HL-60 (cell line): ENCODE measurements at regions not wholly inside any gene's neighbourhood (a gene's known extent, or its start where the extent isn't known, plus 50 kb on each side); places are given as distances from the start of the nearest gene placed in this dataset.

Experiments used
- POLR2AphosphoS5 ChIP-seq: IDR thresholded peaks from 2 replicates; pipeline ENCODE4 v1.6.1; 2012; ENCODE audit warnings: low read depth
- TF ChIP-seq, protein P1 (sequence below): IDR thresholded peaks from 2 replicates; pipeline ENCODE4 v1.6.1; 2012; ENCODE audit warnings: low read depth; ENCODE audit not compliant: insufficient replicate concordance
- TF ChIP-seq, protein P2 (sequence below): IDR thresholded peaks from one replicate; pipeline ENCODE4 v1.5.1; 2011; ENCODE audit warnings: low read length, control low read depth, inconsistent platforms; ENCODE audit not compliant: insufficient read depth

DNA sequence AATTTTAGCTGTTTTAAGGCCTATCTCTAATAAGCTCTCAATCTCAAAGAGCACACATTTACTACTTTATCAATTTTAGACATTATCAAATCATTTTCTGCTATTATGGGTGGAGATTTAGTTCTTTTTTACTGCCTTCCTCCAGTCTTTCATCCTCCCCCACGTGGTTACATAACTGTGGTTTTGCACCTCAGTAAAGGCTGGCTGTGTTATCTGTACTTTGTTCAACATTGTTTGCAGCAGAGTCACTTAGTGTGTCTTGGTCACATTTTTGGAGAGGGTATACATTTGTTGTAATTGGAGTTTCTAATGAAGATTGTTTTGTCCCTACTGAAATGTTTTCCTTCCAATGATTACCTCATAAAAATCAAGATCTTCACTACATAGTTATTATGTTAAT is 549.6 kb upstream of the CELF4 start:
- TF ChIP-seq, protein P1, sequence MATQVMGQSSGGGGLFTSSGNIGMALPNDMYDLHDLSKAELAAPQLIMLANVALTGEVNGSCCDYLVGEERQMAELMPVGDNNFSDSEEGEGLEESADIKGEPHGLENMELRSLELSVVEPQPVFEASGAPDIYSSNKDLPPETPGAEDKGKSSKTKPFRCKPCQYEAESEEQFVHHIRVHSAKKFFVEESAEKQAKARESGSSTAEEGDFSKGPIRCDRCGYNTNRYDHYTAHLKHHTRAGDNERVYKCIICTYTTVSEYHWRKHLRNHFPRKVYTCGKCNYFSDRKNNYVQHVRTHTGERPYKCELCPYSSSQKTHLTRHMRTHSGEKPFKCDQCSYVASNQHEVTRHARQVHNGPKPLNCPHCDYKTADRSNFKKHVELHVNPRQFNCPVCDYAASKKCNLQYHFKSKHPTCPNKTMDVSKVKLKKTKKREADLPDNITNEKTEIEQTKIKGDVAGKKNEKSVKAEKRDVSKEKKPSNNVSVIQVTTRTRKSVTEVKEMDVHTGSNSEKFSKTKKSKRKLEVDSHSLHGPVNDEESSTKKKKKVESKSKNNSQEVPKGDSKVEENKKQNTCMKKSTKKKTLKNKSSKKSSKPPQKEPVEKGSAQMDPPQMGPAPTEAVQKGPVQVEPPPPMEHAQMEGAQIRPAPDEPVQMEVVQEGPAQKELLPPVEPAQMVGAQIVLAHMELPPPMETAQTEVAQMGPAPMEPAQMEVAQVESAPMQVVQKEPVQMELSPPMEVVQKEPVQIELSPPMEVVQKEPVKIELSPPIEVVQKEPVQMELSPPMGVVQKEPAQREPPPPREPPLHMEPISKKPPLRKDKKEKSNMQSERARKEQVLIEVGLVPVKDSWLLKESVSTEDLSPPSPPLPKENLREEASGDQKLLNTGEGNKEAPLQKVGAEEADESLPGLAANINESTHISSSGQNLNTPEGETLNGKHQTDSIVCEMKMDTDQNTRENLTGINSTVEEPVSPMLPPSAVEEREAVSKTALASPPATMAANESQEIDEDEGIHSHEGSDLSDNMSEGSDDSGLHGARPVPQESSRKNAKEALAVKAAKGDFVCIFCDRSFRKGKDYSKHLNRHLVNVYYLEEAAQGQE, result no peak
- TF ChIP-seq, protein P2, sequence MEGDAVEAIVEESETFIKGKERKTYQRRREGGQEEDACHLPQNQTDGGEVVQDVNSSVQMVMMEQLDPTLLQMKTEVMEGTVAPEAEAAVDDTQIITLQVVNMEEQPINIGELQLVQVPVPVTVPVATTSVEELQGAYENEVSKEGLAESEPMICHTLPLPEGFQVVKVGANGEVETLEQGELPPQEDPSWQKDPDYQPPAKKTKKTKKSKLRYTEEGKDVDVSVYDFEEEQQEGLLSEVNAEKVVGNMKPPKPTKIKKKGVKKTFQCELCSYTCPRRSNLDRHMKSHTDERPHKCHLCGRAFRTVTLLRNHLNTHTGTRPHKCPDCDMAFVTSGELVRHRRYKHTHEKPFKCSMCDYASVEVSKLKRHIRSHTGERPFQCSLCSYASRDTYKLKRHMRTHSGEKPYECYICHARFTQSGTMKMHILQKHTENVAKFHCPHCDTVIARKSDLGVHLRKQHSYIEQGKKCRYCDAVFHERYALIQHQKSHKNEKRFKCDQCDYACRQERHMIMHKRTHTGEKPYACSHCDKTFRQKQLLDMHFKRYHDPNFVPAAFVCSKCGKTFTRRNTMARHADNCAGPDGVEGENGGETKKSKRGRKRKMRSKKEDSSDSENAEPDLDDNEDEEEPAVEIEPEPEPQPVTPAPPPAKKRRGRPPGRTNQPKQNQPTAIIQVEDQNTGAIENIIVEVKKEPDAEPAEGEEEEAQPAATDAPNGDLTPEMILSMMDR, result no peak
- TF ChIP-seq POLR2AphosphoS5, result no peak
